OCI-LY7 (cell line): ENCODE measurements at regions not wholly inside any gene's neighbourhood (a gene's known extent, or its start where the extent isn't known, plus 50 kb on each side); places are given as distances from the start of the nearest gene placed in this dataset.

Experiments
- CTCF ChIP-seq: fragments of 200-600 bp; sonication (generic); conservative IDR thresholded peaks from 2 replicates; pipeline ENCODE4 v1.5.1; 2014; ENCODE audit warnings: mild to moderate bottlenecking, antibody characterized with exemption, low read length, moderate library complexity, mixed read lengths
- EZH2phosphoT487 ChIP-seq: fragments of 200-600 bp; sonication (generic); IDR thresholded peaks from 2 replicates; pipeline ENCODE4 v1.6.1; 2018; ENCODE audit warnings: low read depth, borderline replicate concordance, mild to moderate bottlenecking, mixed run types, antibody characterized with exemption, low read length, moderate library complexity, mixed read lengths

DNA sequence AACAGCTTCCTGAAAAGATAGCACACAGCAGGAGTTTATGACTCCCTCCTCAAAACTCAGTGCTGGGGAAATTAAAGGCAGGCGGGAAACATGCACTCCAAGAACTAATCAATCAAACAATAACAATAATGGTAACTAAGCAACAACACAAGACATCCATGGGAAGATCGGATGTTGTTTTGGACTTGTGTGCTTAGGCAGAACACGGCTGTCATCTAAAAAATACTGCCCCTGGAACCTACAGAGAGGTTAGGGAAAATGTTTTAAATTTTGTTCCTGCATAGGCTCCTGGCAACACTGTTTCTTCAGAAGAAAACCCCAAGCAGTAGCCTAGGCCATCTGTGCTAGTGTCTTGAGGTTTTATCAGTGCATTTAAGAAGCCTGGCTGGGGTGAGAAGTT, 1378.2 kb downstream of the STIM2 start:
- TF ChIP-seq CTCF (no peak), EZH2phosphoT487 (no peak)
